H7 (cell line): ENCODE measurements at regions not wholly inside any gene's neighbourhood (a gene's known extent, or its start where the extent isn't known, plus 50 kb on each side); places are given as distances from the start of the nearest gene placed in this dataset.

ENCODE experiments used
- DNase-seq: peaks from one replicate; pipeline ENCODE4 v3.0.0; 2012
- H3K27me3 ChIP-seq: 2 replicates; pipeline ENCODE4 v1.6.0; 2011; ENCODE audit warnings: mild to moderate bottlenecking, low read length; ENCODE audit not compliant: control insufficient read depth, insufficient read depth
- H3K36me3 ChIP-seq: replicated peaks from 2 replicates; pipeline ENCODE4 v1.5.1; 2011; ENCODE audit warnings: low read length; ENCODE audit not compliant: control insufficient read depth, insufficient read depth
- H3K4me3 ChIP-seq: 2 replicates; pipeline ENCODE4 v1.5.1; 2011; ENCODE audit warnings: low read depth, mild to moderate bottlenecking, control low read depth, low read length, moderate library complexity; ENCODE audit not compliant: insufficient read depth

GRCh38 chr1:14062669-14063068 lies 362.7 kb downstream of the PRDM2 start:
- H3K36me3 ChIP-seq: no peaks in the 10 kb centered on the region
- no peak for DNase-seq
- H3K4me3 ChIP-seq: no peak overlapping the region
- no peaks in the 10 kb centered on the region; the same call in 1 of the 2 replicates for H3K27me3 ChIP-seq

- Histone ChIP-seq H3K4me3 (no peak overlapping the region), H3K36me3 (no peaks in the 10 kb centered on the region), H3K27me3 (no peaks in the 10 kb centered on the region; the same call in 1 of the 2 replicates)
- no peak for DNase-seq
Observed at GRCh38 chr1:14064649-14065442, 364.9 kb downstream of the PRDM2 start.

- no peaks in the 10 kb centered on the region for H3K36me3 ChIP-seq
- DNase-seq: no peak
- no peak overlapping the region for H3K4me3 ChIP-seq
- no peaks in the 10 kb centered on the region; the same call in 1 of the 2 replicates for H3K27me3 ChIP-seq
Observed at GRCh38 chr1:14065486-14065885, 365.5 kb downstream of the PRDM2 start.

GRCh38 chr1:14067036-14067435 lies 367.0 kb downstream of the PRDM2 start:
- Histone ChIP-seq H3K36me3 (no peaks in the 10 kb centered on the region), H3K4me3 (no peak overlapping the region), H3K27me3 (no peaks in the 10 kb centered on the region; the same call in 1 of the 2 replicates)
- no peak for DNase-seq

- no peaks in the 10 kb centered on the region for H3K36me3 ChIP-seq
- DNase-seq: no peak
- H3K4me3 ChIP-seq: no peak overlapping the region
- H3K27me3 ChIP-seq: no peaks in the 10 kb centered on the region; the same call in 1 of the 2 replicates
Observed at GRCh38 chr1:14067711-14068110, 367.7 kb downstream of the PRDM2 start.

- no peak overlapping the region for H3K4me3 ChIP-seq
- DNase-seq: no peak
- no peaks in the 10 kb centered on the region for H3K36me3 ChIP-seq
- H3K27me3 ChIP-seq: no peaks in the 10 kb centered on the region; the same call in 1 of the 2 replicates
Observed at GRCh38 chr1:14071581-14071980, 371.6 kb downstream of the PRDM2 start.

GRCh38 chr1:14080653-14081052 lies 380.7 kb downstream of the PRDM2 start:
- no peak overlapping the region for H3K4me3 ChIP-seq
- DNase-seq: no peak
- no peaks in the 10 kb centered on the region; the same call in 1 of the 2 replicates for H3K27me3 ChIP-seq

GRCh38 chr1:14082331-14082730 lies 382.3 kb downstream of the PRDM2 start:
- H3K4me3 ChIP-seq: no peak overlapping the region
- H3K27me3 ChIP-seq: no peaks in the 10 kb centered on the region; the same call in 1 of the 2 replicates
- H3K36me3 ChIP-seq: no peaks in the 10 kb centered on the region
- no peak for DNase-seq

More at GRCh38 chr1:14080653-14081052, 380.7 kb downstream of the PRDM2 start:
- H3K36me3 ChIP-seq: no peaks in the 10 kb centered on the region

GRCh38 chr1:14083277-14083676 lies 383.3 kb downstream of the PRDM2 start:
- no peaks in the 10 kb centered on the region for H3K27me3 ChIP-seq
- H3K4me3 ChIP-seq: no peak overlapping the region
- no peaks in the 10 kb centered on the region for H3K36me3 ChIP-seq
- no peak for DNase-seq

- no peak for DNase-seq
- Histone ChIP-seq H3K4me3 (no peak overlapping the region), H3K36me3 (no peaks in the 10 kb centered on the region), H3K27me3 (no peaks in the 10 kb centered on the region)
Observed at GRCh38 chr1:14083706-14084105, 383.7 kb downstream of the PRDM2 start.

GRCh38 chr1:14090062-14090461 lies 390.1 kb downstream of the PRDM2 start:
- no peak for DNase-seq
- H3K27me3 ChIP-seq: no peaks in the 10 kb centered on the region; the same call in 1 of the 2 replicates
- H3K4me3 ChIP-seq: no peak overlapping the region
- H3K36me3 ChIP-seq: no peaks in the 10 kb centered on the region

- H3K4me3 ChIP-seq: no peak overlapping the region
- H3K36me3 ChIP-seq: no peaks in the 10 kb centered on the region
- no peak for DNase-seq
- no peaks in the 10 kb centered on the region; the same call in 1 of the 2 replicates for H3K27me3 ChIP-seq
Observed at GRCh38 chr1:14090531-14090930, 390.5 kb downstream of the PRDM2 start.

- no peaks in the 10 kb centered on the region for H3K36me3 ChIP-seq
- peak; percentile 59 for DNase-seq
- no peak overlapping the region for H3K4me3 ChIP-seq
- H3K27me3 ChIP-seq: no peaks in the 10 kb centered on the region; the same call in 1 of the 2 replicates
Observed at GRCh38 chr1:14094611-14095400, 394.8 kb downstream of the PRDM2 start.

- no peaks in the 10 kb centered on the region for H3K36me3 ChIP-seq
- DNase-seq: no peak
Observed at GRCh38 chr1:14098294-14098913, 398.4 kb downstream of the PRDM2 start.

More at GRCh38 chr1:14098294-14098913, 398.4 kb downstream of the PRDM2 start:
- no peak overlapping the region for H3K4me3 ChIP-seq
- H3K27me3 ChIP-seq: no peaks in the 10 kb centered on the region; the same call in 1 of the 2 replicates
